ENCODE measurements at regions not wholly inside any gene's neighbourhood (a gene's known extent, or its start where the extent isn't known, plus 50 kb on each side); places are given as distances from the start of the nearest gene placed in this dataset.
"Not testable (repeated sequence)": the region's sequence is repeated elsewhere in the genome, so short reads cannot be mapped to it uniquely, and the experiment has no call there.

DNA sequence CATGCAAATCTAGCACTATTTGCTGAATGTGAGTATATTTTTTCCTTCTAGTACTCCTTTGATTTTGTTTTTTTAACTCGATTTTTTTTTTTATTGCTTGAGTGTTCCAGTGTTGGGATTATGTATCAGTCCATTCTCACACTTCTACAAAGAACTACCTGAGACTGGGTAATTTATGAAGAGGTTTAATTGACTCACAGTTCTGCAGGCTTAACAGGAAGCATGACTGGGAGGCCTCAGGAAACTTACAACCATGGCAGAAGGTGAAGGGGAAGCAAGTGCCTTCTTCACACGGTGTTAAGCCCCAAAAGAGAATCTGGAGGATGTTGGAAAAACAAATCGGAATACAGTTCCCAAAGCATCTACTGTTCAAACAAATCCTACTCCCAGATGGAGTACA is 69.1 kb downstream of the ZNF518B start:
- not testable (repeated sequence) for DNase-seq (ENCODE audit: low spot score); ATAC-seq

DNA sequence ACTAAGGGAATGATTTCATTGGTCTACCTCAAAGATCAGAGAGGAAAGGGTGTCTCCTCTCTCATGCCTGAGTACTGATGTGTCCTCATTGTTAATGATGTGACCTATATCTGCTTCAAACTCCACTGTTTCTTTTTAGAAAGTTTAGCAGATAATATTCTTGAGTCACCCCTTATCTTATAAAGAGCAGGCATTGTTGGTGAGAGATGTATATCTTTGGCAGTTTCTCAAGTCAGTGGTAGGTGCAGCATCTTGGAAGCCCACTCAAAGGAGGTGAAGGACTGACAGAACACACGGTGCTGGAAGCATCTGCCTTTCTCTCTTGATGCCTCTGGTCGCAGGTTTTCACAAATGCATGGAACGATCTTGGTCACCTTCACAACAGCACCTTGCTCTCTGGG is 71.2 kb downstream of the ZNF518B start:
- ATAC-seq: no peak

DNA sequence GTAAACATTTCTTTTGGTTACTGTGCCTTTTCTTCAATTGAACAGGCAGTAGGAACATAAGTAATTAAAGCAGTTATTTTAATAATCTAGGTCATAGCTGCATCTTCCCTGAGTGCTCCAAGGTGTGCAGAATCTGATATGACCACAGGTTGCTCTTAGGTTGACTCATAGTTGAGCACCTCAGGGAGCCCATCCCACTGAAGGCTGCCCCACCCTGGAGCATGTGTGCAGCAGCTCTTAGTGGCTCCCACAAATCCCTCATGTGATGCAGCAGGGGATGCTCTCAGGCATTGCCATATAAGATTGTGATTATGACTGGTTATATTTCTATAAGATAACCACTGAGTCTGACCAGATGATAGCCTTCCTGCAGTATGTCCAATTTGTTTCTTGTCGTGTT is 72.3 kb downstream of the ZNF518B start:
- ATAC-seq (no peak), DNase-seq (ENCODE audit: low spot score) (no peak)

More for the DNA sequence above, 71.2 kb downstream of the ZNF518B start:
- DNase-seq (ENCODE audit: low spot score): no peak

DNA sequence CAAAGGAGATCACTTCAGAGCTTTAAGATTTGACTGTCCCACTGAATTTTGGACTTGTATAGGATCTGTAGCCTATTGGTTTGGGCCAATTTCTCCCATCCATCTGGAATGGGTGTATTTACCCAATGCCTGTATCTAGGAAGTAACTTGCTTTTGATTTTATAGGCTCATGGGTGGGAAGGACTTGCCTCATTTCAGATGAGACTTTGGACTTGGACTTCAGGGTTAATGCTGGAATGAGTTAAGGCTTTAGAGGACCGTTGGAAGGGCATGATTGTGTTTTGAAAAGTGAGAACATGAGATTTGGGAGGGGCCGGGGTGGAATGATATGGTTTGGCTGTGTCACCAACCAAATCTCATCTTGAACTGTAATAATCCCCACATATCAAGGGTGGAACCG is 73.8 kb downstream of the ZNF518B start:
- ATAC-seq: no peak
- no peak for DNase-seq (ENCODE audit: low spot score)

DNA sequence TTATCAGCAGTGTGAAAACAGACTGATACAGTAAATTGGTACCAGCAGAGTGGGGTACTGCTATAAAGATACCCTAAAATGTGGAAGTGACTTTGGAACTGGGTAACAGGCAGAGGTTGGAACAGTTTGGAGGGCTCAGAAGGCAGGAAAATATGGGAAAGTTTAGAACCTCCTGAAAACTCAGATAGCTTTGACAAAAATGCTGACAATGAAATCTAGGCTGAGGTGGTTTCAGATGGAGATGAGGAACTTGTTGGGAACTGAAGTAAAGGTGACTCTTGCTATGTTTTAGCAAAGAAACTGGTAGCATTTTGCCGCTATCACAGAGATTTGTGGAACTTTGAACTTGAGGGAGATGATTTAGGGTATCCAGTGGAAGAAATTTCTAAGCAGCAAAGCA is 75.1 kb downstream of the ZNF518B start:
- not testable (repeated sequence) for ATAC-seq; DNase-seq (ENCODE audit: low spot score)

DNA sequence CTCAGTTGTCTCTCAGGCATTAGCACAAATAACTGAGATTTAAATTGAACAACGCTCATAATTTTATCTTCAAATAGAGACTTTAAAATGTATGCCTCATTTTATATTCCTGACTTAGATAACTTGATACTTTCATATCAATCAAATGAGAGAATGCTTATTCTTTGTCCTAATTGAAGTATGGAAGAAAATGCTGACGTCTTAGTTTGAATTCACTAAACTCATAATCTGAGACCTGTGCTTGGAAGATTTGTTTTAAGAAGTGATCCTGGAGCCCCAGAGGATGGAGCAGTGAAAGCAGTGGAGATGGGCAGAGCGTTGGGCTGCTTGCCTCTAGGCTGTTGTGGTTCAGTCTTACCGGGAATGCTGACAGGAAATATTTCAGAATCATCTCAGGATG is 76.1 kb downstream of the ZNF518B start:
- no peak for ATAC-seq
- DNase-seq (ENCODE audit: low spot score): no peak

DNA sequence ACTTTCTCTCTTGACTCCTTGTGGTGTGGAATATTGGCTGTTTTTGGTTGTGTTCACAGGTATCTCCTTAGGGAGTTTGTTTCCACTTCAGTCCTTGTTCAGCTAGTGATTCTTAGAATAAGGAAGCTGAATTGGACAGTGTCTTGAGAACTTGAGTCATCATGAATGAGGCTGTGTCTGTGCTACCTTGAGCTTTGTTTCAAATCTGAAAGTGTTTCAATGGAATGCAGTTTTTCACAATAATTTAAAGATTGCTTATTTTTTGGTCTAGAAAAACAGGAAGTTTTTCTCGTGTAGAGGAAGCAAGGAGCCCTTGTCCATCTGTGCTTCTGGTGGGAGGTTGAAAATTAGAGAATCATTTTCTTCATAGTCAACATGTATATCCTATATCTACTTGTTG is 76.5 kb downstream of the ZNF518B start:
- DNase-seq (ENCODE audit: low spot score): no peak
- ATAC-seq: no peak

DNA sequence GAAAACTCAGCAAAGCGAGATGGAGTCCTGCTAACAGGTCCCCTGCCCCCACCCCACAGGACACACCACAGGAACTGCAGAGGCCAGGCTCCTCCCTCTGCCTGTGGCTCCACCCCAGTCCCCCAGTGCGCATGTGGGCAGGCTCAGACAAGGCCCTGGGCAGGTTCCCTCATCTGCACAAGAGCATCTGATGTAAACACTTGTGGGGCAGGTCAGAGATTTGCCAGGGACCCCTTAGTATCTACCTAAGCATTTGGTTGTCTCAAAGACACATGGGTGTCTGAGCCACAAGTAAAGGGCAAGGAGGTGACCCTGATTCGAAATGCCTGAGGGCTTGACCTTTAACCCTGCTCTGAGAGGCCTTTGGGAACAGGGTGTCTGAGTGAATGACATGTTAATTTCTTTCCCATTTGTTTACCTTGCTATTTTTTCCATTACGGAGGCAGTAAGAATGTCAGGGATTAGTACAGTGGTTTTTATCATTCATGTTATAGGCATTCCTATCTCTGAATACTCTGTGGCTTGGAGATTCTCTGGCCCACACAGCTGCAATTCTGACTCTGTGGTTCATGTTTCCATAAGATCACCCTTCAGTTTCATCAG is 85.3 kb downstream of the ZNF518B start:
- peak; percentile 42 for ATAC-seq

DNA sequence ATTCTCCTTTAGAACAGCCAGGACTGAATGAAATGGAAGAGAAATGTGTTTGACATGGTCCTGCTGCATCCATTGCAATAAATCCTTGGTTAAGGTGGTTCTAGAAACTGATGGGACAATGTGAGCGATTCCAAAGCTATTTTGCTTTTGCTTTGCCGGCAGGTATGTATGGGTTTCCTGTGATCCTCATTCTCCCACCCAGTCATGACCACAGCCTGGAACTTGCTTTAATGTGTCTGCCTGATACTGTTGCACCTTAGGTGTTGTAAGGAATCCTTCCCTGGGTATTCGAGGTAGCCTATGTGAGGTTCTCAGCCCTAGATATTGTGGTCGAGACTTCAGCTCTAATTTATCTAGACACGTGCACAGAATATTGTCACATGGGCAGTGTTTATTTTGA is 86.1 kb downstream of the ZNF518B start:
- DNase-seq (ENCODE audit: low spot score): no peak

More for the DNA sequence above, 85.3 kb downstream of the ZNF518B start:
- no peak for DNase-seq (ENCODE audit: low spot score)

DNA sequence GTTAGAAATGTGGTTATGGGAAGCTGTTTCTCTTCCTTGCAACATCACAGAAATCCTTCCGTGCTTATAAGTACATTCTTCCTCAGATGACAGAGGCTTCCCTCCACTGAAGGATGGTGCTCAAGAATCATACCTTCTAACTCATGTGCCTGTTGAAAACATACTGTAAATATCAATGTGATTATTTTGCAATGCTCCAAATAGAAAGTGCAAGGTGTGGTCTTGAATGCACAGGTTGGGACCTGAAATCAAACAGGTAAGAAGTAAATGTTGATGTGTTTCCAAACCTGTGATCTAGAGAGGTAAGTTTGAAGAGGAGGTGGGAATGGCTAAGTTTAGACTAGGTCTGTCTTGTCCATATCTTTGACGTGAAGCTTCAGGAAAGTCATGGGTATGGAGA is 87.7 kb downstream of the ZNF518B start:
- ATAC-seq (no peak), DNase-seq (ENCODE audit: low spot score) (no peak)

More for the DNA sequence above, 86.1 kb downstream of the ZNF518B start:
- ATAC-seq: no peak

DNA sequence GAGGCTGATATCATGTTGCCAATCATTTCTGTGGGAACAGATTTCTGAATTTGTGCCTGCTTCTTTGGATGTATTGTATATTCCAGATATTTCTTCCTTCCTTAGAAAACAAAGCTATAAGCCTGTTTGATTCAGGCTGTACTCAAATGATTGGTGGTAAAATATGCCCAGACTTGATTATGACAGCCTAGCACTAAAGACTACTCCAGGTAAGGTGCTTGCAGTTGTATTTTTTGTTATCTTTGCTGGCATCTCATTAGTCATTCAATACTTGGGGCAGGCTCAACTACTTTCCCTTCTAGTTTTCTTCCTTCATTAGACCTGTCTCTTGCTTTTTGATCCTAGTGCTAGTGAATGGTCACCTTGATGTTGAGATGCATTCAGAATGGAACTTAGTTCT is 90.6 kb downstream of the ZNF518B start:
- ATAC-seq (no peak), DNase-seq (ENCODE audit: low spot score) (no peak)

DNA sequence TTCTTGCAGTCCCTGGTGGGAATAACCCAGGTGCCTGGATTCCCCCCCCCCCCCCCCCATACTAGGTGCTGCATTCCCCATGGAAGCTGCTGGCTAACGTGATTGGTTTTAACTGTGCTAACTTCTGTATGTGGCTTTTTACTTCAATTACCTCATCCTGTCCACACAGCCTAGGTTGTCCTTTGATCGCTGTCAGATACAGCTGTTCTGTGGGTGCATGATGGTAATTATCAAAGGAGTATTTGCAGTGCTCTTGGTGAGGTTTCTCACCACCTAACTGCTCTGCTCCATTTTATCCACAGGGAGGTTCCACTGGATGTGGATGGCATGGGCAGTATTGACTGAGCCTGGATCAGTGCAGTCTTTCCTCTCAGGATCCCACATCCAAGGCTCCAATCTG is 93.0 kb downstream of the ZNF518B start:
- no peak for DNase-seq (ENCODE audit: low spot score)

DNA sequence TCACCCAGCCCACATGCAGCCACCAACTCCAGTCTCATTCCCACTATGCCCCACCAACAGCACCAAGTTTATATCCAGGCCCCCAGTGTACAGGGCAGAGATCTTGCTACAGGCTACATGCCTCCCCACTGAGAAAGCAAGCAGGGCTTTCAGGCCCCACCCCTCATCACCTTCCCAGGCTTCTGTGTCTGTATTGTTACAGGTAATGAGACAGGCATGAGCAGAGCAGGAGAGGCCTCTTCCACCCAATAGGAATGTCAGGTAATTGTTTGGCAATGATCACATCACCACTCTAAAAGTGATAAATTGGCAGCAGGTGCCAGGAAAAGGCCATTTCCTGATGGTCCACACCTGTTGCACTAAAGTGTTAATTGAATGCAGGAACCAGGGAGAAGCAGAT is 102.5 kb downstream of the ZNF518B start:
- no peak for ATAC-seq
- DNase-seq (ENCODE audit: low spot score): no peak

More for the DNA sequence above, 93.0 kb downstream of the ZNF518B start:
- ATAC-seq: no peak

DNA sequence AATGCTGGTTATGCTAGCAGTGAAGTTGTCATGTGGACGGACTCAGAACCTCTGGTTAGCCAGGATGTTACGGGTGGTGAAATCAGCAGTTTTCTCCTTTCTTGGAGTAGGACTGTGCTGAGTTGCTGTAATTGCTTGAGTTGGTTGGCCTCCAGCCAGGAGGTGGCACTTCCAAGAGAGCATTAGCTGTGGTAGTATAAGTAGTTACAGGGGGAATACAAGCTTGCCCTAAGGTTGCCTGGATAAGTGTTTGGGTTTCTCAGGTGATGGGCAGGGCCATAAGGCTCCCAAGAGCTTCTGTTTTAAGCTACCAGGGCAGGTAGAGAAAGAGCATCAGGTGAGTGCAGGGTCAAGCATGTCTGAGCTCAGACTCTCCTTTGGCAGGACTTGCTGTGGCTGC is 103.0 kb downstream of the ZNF518B start:
- ATAC-seq: no peak
- no peak for DNase-seq (ENCODE audit: low spot score)

DNA sequence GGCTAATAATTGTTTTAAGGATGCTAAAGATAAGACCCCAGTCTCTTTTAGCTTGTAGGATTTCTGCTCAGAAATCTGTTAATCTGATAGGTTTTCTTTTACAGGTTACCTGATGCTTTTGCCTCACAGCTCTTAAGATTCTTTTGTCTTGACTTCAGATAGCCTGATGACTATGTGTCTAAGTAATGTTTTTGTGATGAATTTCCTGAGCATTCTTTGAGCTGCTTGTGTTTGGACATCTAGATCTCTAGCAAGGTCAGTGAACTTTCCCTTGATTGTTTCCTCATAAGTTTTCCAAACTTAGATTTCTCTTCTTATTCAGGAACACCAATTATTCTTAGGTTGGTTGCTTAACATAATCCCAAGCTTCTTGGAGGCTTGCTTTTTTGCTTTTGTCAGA is 104.1 kb downstream of the ZNF518B start:
- DNase-seq (ENCODE audit: low spot score): no peak
- ATAC-seq: no peak

DNA sequence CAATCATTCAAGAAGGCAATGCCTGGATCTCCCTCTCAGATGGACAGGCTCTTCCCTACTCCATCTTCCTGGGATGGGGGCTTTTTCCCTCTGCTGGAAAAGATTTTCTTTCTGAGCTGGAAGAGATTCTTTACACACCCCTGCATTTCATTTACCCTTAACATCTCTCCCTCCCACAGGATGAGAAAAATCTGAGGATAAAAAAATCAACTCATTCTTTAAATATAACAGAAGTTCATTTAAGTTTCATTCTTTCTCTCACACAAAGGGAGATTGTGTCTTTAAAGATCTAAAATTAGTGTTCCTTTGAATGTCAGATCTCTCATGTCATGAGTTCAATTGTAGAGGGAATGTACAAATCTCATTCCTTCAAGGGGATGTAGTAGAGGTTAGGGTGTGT is 109.0 kb downstream of the ZNF518B start:
- ATAC-seq (no peak), DNase-seq (ENCODE audit: low spot score) (no peak)

DNA sequence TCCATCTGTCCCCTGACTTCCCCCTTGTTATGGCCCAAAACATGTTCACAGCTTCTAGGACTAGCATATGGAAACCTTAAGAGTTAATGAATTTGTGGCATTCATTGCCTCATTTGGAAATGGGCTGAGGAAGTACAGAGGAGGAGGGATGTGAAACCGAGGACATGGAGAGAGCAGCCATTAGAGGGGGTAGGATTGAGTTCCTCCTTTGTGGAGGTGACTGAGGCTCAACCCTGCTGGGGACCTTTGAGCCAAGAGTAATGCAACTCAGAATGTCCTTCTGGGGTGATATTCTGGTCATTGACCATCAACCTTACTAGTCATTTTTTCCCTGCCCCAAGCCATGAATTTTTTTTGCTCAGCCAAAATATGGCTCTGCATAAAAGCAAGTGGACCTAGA is 109.4 kb downstream of the ZNF518B start:
- DNase-seq (ENCODE audit: low spot score) (no peak), ATAC-seq (peak; percentile 42)

DNA sequence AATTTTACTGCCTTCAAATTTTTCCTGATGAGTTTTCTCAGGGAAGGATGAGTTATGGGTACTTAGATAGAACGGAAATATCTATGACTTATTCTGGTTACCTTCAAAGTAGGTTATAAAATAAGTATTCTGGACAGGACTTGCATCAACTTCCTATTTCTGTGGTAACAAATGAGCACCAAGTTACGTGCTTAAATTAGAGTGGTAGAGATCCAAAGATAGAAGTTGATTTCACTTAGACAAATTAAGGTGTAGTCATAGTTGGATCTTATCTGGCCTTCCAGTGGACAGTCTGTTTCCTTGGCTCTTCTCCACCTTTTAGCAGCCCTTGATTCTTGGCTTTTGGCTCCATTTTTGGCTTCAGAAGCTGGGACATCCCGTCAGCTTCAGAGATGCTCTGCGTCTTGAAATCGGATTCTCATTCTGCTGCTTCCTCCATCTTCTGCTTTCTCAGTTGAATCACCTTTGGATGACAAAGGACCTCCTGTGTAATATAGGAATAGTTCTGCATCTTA is 109.9 kb downstream of the ZNF518B start:
- no peak for ATAC-seq
- DNase-seq (ENCODE audit: low spot score): no peak

DNA sequence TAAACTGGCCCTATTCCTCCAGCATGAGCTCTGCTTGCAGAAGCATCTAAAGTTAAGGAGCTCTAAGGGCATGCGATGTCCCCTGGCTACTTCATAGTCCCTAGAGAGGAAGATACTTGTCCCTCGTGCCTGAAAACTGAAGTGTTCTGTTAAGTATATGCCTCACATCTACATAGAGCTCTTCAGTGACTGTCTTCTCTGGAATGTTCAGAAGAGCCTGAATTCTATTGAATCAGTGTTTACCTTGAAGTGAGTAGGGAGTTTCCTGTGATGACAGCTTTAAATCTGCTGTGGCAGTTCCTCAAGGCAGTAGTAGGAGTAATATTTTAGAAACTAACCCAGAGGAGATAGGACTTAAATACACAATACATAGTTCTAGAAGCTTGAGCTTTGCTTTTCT is 111.2 kb downstream of the ZNF518B start:
- DNase-seq (ENCODE audit: low spot score) (no peak), ATAC-seq (no peak)

DNA sequence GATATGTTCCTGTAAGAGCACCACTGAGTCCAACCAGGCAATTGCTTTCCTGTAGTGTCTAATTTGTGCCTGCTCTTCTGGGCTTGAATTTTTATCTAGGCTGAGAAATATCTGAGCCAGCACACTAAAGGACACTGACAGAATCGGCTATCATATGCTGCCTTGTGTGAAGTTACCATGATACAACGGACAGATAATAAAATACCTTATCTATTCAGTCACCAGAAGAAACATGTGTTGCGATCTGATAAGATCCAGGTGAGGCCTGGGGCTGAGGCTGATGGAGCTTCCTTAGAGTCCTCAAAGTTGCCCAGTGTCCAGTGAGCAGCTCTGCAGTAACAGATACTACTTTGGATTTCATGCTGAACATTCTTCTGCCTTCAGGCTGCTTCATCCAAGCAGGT is 111.8 kb downstream of the ZNF518B start:
- DNase-seq (ENCODE audit: low spot score) (no peak), ATAC-seq (no peak)

DNA sequence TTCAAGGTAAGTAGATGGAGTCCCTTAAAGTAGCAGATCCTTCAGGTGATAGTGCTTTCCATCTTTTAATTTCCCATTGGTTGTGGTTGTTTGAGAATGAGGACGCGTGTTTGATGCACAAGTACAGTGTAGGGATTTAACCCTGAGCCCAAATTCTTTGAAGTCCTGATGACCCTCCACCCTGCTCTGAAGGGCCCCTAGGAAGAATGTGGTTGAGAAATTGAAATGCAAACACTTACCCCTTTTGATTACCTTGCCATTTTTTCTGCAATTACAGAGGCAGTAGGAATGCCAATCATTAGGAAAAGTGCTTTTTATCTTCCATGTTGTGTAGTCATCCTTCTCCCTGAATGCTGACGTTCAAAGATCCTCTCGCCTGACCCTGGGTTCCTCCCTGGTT is 112.4 kb downstream of the ZNF518B start:
- DNase-seq (ENCODE audit: low spot score) (no peak), ATAC-seq (no peak)

DNA sequence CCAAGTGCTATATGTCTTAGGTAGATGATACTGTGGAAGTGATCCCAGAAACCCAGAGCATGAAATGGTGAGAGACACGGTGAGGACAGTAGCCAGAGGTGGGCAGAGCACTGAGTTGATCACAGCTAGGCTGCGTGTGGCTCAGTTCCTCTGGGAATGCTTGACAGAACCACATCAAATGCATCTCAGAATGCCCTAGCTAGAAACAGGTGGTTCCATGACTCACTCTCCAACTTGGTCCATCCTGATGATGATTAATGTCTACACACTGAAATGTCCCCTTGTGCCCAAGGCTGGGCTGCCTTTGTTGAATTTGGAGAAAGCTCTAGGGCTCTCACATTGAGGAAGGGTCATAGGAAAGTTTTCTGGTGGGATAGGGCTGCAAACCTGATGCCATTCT is 113.6 kb downstream of the ZNF518B start:
- no peak for DNase-seq (ENCODE audit: low spot score)
- no peak for ATAC-seq

DNA sequence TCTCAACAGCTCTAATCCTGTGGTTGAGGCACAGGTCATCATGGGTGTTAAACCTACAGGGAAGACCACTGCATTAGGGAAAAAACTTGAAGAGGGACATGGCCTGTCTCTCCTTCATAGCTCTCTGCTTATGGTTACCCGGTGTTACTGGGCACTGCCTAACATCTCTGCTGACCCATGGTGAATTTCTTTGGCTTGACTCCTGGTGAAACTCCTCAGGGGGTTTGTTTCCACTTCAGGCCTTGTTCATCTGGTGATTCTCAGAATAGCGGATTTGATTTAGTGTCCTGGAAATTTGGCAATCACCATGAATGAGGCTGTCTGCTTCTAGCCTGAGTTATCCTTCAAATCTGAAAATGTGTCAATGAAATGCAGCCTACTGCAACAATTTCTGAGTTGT is 114.4 kb downstream of the ZNF518B start:
- ATAC-seq (no peak), DNase-seq (ENCODE audit: low spot score) (no peak)

All from left lobe of liver (tissue), 2 donors.